Mucosa of descending colon (tissue), 3 donors: ENCODE measurements at regions not wholly inside any gene's neighbourhood (a gene's known extent, or its start where the extent isn't known, plus 50 kb on each side); places are given as distances from the start of the nearest gene placed in this dataset.

Experiments used
- ATAC-seq: fragments of 200-7000 bp; cut with Tn5 transposase; one replicate; pipeline ENCODE4 v1.9.1; 2020; ENCODE audit warnings: mild to moderate bottlenecking, moderate library complexity
- DNase-seq, 3 donors: peaks; one replicate each; pipeline ENCODE4 v3.0.0-alpha.2; 2020
- H3K36me3 ChIP-seq: fragments of 200-600 bp; one replicate; pipeline ENCODE4 v1.8.0; 2021; ENCODE audit warnings: low read depth, mild to moderate bottlenecking
- H3K4me1 ChIP-seq: fragments of 200-600 bp; one replicate; pipeline ENCODE4 v1.8.0; 2021; ENCODE audit warnings: low read depth, mild to moderate bottlenecking
- H3K4me3 ChIP-seq: fragments of 200-600 bp; one replicate; pipeline ENCODE4 v1.8.0; 2021; ENCODE audit warnings: mild to moderate bottlenecking
- H3K9me3 ChIP-seq: fragments of 200-600 bp; one replicate; pipeline ENCODE4 v1.8.0; 2021; ENCODE audit warnings: mild to moderate bottlenecking
- CTCF ChIP-seq: fragments of 200-600 bp; IDR thresholded peaks from one replicate; pipeline ENCODE4 v1.8.0; 2022; ENCODE audit warnings: antibody characterized with exemption, mild to moderate bottlenecking
- intact Hi-C, 2 donors: fragments of 100-400 bp; cut with DNase I in 1 of 2; cut with micrococcal nuclease in 1 of 2; formaldehyde crosslinking; loops; one replicate each; pipeline versions ENCODE4 v1.11.0 to v1.11.1; 2022; cut with DNase I, micrococcal nuclease
- donor health status: DM: no; HTN: no; CAD: no; lungs with moderate emphysema.
- donor health status: DM: no; HTN: no; CAD: no.
- donor health status: DM: no; HTN: yes; CAD: no.

GRCh38 chr4:129905256-129905655, 809.3 kb downstream of the C4orf33 start:
- no peak overlapping the region for H3K4me3 ChIP-seq
- no peak for TF ChIP-seq CTCF
- DNase-seq, result no peak
- ATAC-seq, result no peak
- no peaks in the 10 kb centered on the region for H3K9me3 ChIP-seq
- no peaks in the 10 kb centered on the region for H3K36me3 ChIP-seq
- H3K4me1 ChIP-seq, result no peaks in the 10 kb centered on the region
- intact Hi-C loops, result no loop called here

- intact Hi-C loops, result no loop called here
- ATAC-seq (no peak), DNase-seq (no peak)
- TF ChIP-seq CTCF, result no peak
- Histone ChIP-seq H3K4me3 (no peak overlapping the region), H3K36me3 (no peaks in the 10 kb centered on the region), H3K9me3 (no peaks in the 10 kb centered on the region), H3K4me1 (no peaks in the 10 kb centered on the region)
Measured at GRCh38 chr4:129908117-129908516, 812.2 kb downstream of the C4orf33 start.

- no peak for TF ChIP-seq CTCF
Measured at GRCh38 chr4:129916991-129917390, 821.0 kb downstream of the C4orf33 start.

GRCh38 chr4:129917651-129918050, 821.7 kb downstream of the C4orf33 start:
- intact Hi-C loops, result no loop called here
- no peak for DNase-seq
- no peaks in the 10 kb centered on the region for H3K36me3 ChIP-seq
- no peak for ATAC-seq
- H3K4me1 ChIP-seq, result no peaks in the 10 kb centered on the region
- no peak overlapping the region for H3K4me3 ChIP-seq
- H3K9me3 ChIP-seq, result no peaks in the 10 kb centered on the region
- no peak for TF ChIP-seq CTCF

More at GRCh38 chr4:129916991-129917390, 821.0 kb downstream of the C4orf33 start:
- DNase-seq, result no peak
- intact Hi-C loops, result no loop called here
- no peaks in the 10 kb centered on the region for H3K36me3 ChIP-seq
- H3K4me3 ChIP-seq, result no peak overlapping the region
- ATAC-seq, result no peak
- no peaks in the 10 kb centered on the region for H3K4me1 ChIP-seq
- H3K9me3 ChIP-seq, result no peaks in the 10 kb centered on the region

GRCh38 chr4:129926936-129927335, 831.0 kb downstream of the C4orf33 start:
- ATAC-seq, result no peak
- no peaks in the 10 kb centered on the region for H3K36me3 ChIP-seq

More at GRCh38 chr4:129926936-129927335, 831.0 kb downstream of the C4orf33 start:
- TF ChIP-seq CTCF, result no peak
- no peaks in the 10 kb centered on the region for H3K4me1 ChIP-seq
- H3K4me3 ChIP-seq, result no peak overlapping the region
- no peak for DNase-seq
- intact Hi-C loops, result no loop called here
- H3K9me3 ChIP-seq, result no peaks in the 10 kb centered on the region
